MCF 10A (cell line): ENCODE measurements at regions not wholly inside any gene's neighbourhood (a gene's known extent, or its start where the extent isn't known, plus 50 kb on each side); places are given as distances from the start of the nearest gene placed in this dataset.

Source experiments
- BruUV-seq: library from RNA; stranded (reverse); fragments of 400-500 nt; replicated peaks from 2 replicates; lab custom pipeline; 2021; lab: Mats Ljungman, UMichigan
- CTCF ChIA-PET: fragments of 300-600 bp; sonication (Branson Sonifier 250); formaldehyde crosslinking; extraction: SDS; loops from one replicate; lab custom pipeline; 2021; ENCODE audit warnings: antibody characterized with exemption, inconsistent platforms; lab: Yijun Ruan, JAX
- POLR2A ChIA-PET: fragments of 300-600, 350-650 bp; sonication (Branson Sonifier 250); formaldehyde crosslinking; extraction: SDS; loops from one replicate; lab custom pipeline; 2020; ENCODE audit warnings: antibody characterized with exemption, inconsistent platforms; lab: Yijun Ruan, JAX
- DNase-seq: peaks from one replicate; pipeline ENCODE4 v3.0.0-alpha.2; 2018; ENCODE audit not compliant: unreplicated experiment
- H3K27ac Mint-ChIP-seq: one replicate; pipeline ENCODE4 v1.8.0; 2022; ENCODE audit warnings: mild to moderate bottlenecking, low read depth, mixed read lengths; ENCODE audit not compliant: unreplicated experiment
- H3K27me3 Mint-ChIP-seq: one replicate; pipeline ENCODE4 v1.8.0; 2022; ENCODE audit warnings: mixed read lengths; ENCODE audit not compliant: insufficient read depth, unreplicated experiment
- H3K36me3 Mint-ChIP-seq: one replicate; pipeline ENCODE4 v1.8.0; 2022; ENCODE audit warnings: mild to moderate bottlenecking, moderate library complexity, mixed read lengths; ENCODE audit not compliant: insufficient read depth, unreplicated experiment
- H3K4me1 Mint-ChIP-seq: one replicate; pipeline ENCODE4 v1.8.0; 2022; ENCODE audit warnings: mixed read lengths; ENCODE audit not compliant: insufficient read depth, unreplicated experiment
- H3K4me3 Mint-ChIP-seq: one replicate; pipeline ENCODE4 v1.8.0; 2022; ENCODE audit warnings: mild to moderate bottlenecking, moderate library complexity, mixed read lengths; ENCODE audit not compliant: unreplicated experiment
- H3K9me3 Mint-ChIP-seq: one replicate; pipeline ENCODE4 v1.8.0; 2022; ENCODE audit warnings: mixed read lengths; ENCODE audit not compliant: unreplicated experiment
- intact Hi-C: fragments of 100-400 bp; cut with micrococcal nuclease; formaldehyde crosslinking; loops from 2 replicates; pipeline ENCODE4 v1.14.1; 2022
- TF ChIP-seq, protein P1 (sequence below): fragments of 200-600 bp; IDR thresholded peaks from one replicate; pipeline ENCODE4 v1.8.0; 2022; ENCODE audit warnings: antibody characterized with exemption, mild to moderate bottlenecking; ENCODE audit not compliant: unreplicated experiment

DNA sequence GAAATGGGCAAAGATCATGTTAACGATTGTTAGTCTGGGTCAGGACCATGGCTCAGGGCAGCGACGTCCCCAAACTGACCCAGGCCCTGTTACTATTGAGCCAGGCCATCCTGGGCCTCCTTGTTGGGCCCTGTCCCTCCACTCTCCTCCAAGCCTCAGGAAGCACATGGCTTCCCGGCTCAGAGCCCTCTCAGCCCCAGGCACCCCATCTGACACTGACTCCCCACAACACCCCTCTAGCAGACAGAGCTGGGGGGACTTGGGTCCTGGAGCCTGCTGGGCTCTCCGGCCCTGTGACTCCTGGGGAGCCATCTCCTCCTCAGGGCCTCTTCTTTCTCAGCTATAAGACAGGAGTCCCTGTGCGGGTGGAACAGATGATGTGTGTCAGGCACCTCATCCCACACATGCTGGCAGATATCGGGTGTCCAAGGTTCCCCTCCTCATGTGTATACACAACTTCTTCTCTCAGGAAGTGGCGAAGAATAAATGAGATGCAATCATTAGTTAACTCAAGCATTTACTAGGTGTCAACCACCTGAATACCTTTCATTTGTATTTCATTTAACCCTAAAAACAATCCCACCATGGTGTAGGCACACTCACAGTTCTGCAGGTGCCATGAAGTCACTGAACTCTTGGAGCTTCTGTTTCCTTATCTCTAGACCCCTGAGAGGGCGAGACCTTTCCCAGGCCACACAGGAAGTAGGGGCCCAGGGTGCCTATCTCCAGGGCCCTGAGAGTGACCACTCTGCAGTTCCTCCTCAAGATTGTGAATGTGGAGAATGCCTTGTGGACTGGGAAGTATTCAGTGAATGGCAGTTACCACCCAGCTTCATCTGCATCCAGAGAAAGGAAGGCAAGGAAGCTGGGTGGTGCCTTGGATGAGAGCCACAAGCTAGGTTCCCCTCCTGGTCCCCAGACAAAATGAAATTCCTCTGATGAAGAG is 282.5 kb upstream of the TLE3 start:
- ChIA-PET POLR2A (no interaction called here), CTCF (interaction anchor here (0.6 to 0.9 kb wide), 3 partner anchors 9 to 985 kb away, joined by 4 read pairs; no protein-coding TSS in a partner anchor)
- TF ChIP-seq, protein P1, sequence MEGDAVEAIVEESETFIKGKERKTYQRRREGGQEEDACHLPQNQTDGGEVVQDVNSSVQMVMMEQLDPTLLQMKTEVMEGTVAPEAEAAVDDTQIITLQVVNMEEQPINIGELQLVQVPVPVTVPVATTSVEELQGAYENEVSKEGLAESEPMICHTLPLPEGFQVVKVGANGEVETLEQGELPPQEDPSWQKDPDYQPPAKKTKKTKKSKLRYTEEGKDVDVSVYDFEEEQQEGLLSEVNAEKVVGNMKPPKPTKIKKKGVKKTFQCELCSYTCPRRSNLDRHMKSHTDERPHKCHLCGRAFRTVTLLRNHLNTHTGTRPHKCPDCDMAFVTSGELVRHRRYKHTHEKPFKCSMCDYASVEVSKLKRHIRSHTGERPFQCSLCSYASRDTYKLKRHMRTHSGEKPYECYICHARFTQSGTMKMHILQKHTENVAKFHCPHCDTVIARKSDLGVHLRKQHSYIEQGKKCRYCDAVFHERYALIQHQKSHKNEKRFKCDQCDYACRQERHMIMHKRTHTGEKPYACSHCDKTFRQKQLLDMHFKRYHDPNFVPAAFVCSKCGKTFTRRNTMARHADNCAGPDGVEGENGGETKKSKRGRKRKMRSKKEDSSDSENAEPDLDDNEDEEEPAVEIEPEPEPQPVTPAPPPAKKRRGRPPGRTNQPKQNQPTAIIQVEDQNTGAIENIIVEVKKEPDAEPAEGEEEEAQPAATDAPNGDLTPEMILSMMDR: no peak
- Mint-ChIP-seq H3K4me1 (peaks cover 19% of the 10 kb centered on the region), H3K9me3 (no peaks in the 10 kb centered on the region), H3K36me3 (peaks cover 4% of the 10 kb centered on the region), H3K4me3 (no peak overlapping the region), H3K27ac (no peak overlapping the region), H3K27me3 (no peaks in the 10 kb centered on the region)
- BruUV-seq: no TSS peak
- intact Hi-C loops: no loop called here
- no peak for DNase-seq

DNA sequence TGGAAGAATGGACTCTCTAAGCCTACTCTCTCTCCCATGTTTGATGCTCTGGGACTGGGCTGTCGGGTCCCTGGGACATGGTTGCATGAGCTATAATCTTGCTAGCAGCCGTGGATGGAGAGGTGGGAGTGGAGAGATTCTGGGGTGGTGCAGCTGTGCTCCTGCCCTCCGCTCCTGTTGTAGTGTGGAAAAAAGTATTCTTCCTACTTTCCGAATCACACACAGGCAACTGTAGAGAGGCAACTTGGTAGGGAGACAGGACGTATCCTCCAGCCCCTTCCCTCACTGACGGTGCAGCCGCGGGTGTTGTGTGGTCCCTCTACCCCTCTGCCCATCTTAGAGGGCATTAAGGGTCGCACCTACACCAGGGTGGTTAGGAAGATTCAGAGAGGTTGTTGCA is 281.4 kb upstream of the TLE3 start:
- Mint-ChIP-seq H3K4me1 (peaks cover 29% of the 10 kb centered on the region), H3K27ac (no peak overlapping the region), H3K27me3 (no peaks in the 10 kb centered on the region), H3K36me3 (peaks cover 4% of the 10 kb centered on the region), H3K9me3 (no peaks in the 10 kb centered on the region), H3K4me3 (no peak overlapping the region)
- intact Hi-C loops: no loop called here
- BruUV-seq: no TSS peak
- TF ChIP-seq, protein P1: no peak
- DNase-seq: no peak
- POLR2A ChIA-PET: no interaction called here
- CTCF ChIA-PET: interaction anchor here (1.1 kb wide), 1 partner anchor 804 kb away, joined by 3 read pairs; no protein-coding TSS in a partner anchor

DNA sequence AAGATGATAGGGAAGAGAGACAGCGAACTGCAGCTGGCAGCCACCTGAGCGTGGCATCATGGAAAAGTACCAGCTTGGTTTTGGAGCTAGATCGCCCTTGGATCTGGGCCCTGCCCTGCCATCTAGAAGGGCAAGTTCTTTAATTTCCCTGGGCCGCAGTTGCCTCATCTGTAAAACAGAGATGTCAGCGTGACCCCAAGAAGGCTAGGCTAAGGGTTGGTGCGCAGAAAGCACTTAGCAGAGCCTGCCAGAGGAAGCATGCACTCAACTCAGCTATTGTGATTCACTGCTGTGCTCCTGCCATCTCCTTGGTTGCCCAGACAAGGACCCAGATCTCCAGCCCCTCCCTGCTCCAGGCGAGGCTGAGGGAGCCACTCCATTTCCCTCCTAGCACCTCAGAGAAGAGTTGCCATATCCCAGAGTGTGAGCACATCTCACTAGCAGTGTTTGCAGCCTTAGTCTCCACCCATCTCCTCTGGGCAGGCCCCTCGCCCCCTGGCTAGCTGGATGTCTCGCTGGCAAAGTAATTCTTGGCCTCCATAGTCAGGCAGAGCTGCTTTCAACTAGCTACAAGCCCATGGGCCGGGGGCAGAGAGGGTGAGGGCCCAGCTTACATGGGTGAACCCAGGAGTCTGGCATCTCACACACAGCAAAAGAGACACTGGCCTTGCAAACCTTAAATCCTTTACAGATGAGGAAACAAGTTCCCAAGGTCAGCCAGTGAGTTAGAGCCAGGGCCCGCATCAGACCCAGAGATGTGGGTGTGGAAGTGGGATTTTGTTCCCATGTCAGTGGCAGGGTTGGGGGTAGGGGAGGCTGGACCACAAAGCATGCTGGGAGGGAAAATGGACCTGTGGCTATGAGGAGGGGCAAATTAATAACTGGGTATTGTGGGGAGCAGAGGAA is 280.7 kb upstream of the TLE3 start:
- H3K4me1 Mint-ChIP-seq: peaks cover 33% of the 10 kb centered on the region

More for the DNA sequence above, 280.7 kb upstream of the TLE3 start:
- POLR2A ChIA-PET: interaction anchor here (0.6 to 2.1 kb wide), 4 partner anchors 12 to 281 kb away, joined by 3 to 7 read pairs (median 4); partner anchors contain the start of gene TLE3
- Mint-ChIP-seq H3K27me3 (no peaks in the 10 kb centered on the region), H3K9me3 (no peaks in the 10 kb centered on the region), H3K4me3 (no peak overlapping the region), H3K27ac (no peak overlapping the region), H3K36me3 (peaks cover 4% of the 10 kb centered on the region)
- TF ChIP-seq, protein P1: no peak
- CTCF ChIA-PET: interaction anchor here (1.1 kb wide), 1 partner anchor 803 kb away, joined by 3 read pairs; no protein-coding TSS in a partner anchor
- BruUV-seq: no TSS peak
- DNase-seq: no peak
- intact Hi-C loops: no loop called here
